Neural cell (in vitro differentiated cells): ENCODE measurements at regions not wholly inside any gene's neighbourhood (a gene's known extent, or its start where the extent isn't known, plus 50 kb on each side); places are given as distances from the start of the nearest gene placed in this dataset.

Experiments
- H2AFZ ChIP-seq: fragments of 200-600, 300-800 bp; sonication (generic), shearing (Covaris generic); 2 replicates; pipeline ENCODE4 v1.6.0; 2014; ENCODE audit warnings: low read depth, mild to moderate bottlenecking, antibody characterized with exemption, low read length, moderate library complexity
- H3F3A ChIP-seq: fragments of 200-600 bp; shearing (Covaris generic); 2 replicates; pipeline ENCODE4 v1.6.1; 2016; ENCODE audit warnings: mild to moderate bottlenecking, moderate library complexity, mixed read lengths, antibody characterized with exemption, low read length; ENCODE audit not compliant: insufficient read depth, poor library complexity, severe bottlenecking
- H3K27ac ChIP-seq: fragments of 200-600, 300-800 bp; sonication (generic), shearing (Covaris generic); 2 replicates; pipeline ENCODE4 v1.5.1; 2014; ENCODE audit warnings: mild to moderate bottlenecking, low read length, moderate library complexity
- H3K27me3 ChIP-seq: fragments of 300-800, 200-600 bp; sonication (generic), shearing (Covaris generic); 2 replicates; pipeline ENCODE4 v1.6.0; 2014; ENCODE audit warnings: mild to moderate bottlenecking, low read depth, low read length, moderate library complexity; ENCODE audit not compliant: insufficient read depth
- H3K36me3 ChIP-seq: fragments of 300-800, 200-600 bp; sonication (generic), shearing (Covaris generic); 2 replicates; pipeline ENCODE4 v1.5.1; 2014; ENCODE audit warnings: mild to moderate bottlenecking, antibody characterized with exemption, low read length, moderate library complexity; ENCODE audit not compliant: insufficient read depth
- H3K4me2 ChIP-seq: fragments of 300-800, 200-600 bp; sonication (generic), shearing (Covaris generic); 2 replicates; pipeline ENCODE4 v1.6.0; 2014; ENCODE audit warnings: mild to moderate bottlenecking, low read length
- H3K4me3 ChIP-seq: fragments of 300-800, 200-600 bp; sonication (generic), shearing (Covaris generic); 2 replicates; pipeline ENCODE4 v1.5.1; 2014; ENCODE audit warnings: mild to moderate bottlenecking, low read length, moderate library complexity
- H3K79me2 ChIP-seq: fragments of 200-600 bp; shearing (Covaris generic); replicated peaks from 2 replicates; pipeline ENCODE4 v1.6.0; 2014; ENCODE audit warnings: mild to moderate bottlenecking, low read length, moderate library complexity; ENCODE audit not compliant: insufficient read depth
- H3K9ac ChIP-seq: fragments of 300-800, 200-600 bp; sonication (generic), shearing (Covaris generic); 2 replicates; pipeline ENCODE4 v1.6.1; 2016; ENCODE audit warnings: mild to moderate bottlenecking, low read length, mixed read lengths
- H3K9me2 ChIP-seq: fragments of 200-600 bp; shearing (Covaris generic); 2 replicates; pipeline ENCODE4 v1.6.1; 2016; ENCODE audit warnings: mild to moderate bottlenecking, low read length, mixed read lengths; ENCODE audit not compliant: insufficient read depth
- H3K9me3 ChIP-seq: fragments of 200-600, 300-800 bp; sonication (generic), shearing (Covaris generic); 2 replicates; pipeline ENCODE4 v1.6.1; 2016; ENCODE audit warnings: mild to moderate bottlenecking, mixed run types, low read length, moderate library complexity, mixed read lengths
- H4K20me1 ChIP-seq: fragments of 200-600 bp; shearing (Covaris generic); 2 replicates; pipeline ENCODE4 v1.6.1; 2016; ENCODE audit warnings: mild to moderate bottlenecking, mixed run types; ENCODE audit not compliant: insufficient read depth
- CTCF ChIP-seq: fragments of 450-650 bp; IDR thresholded peaks from 2 replicates; pipeline ENCODE4 v1.5.1; 2014; ENCODE audit warnings: antibody characterized with exemption, mild to moderate bottlenecking, moderate library complexity; ENCODE audit not compliant: poor library complexity, severe bottlenecking
- EP300 ChIP-seq: fragments of 450-650 bp; conservative IDR thresholded peaks from 2 replicates; pipeline ENCODE4 v1.6.1; 2014; ENCODE audit warnings: antibody characterized with exemption, mild to moderate bottlenecking, moderate library complexity; ENCODE audit not compliant: poor library complexity, severe bottlenecking
- EZH2 ChIP-seq: fragments of 200-600, 300-800 bp; shearing (Covaris generic), sonication (generic); IDR thresholded peaks from 2 replicates; pipeline ENCODE4 v1.6.1; 2014; ENCODE audit warnings: antibody characterized with exemption, low read length, borderline replicate concordance, mild to moderate bottlenecking; ENCODE audit not compliant: insufficient read depth, poor library complexity, severe bottlenecking
- MXI1 ChIP-seq: fragments of 450-650 bp; conservative IDR thresholded peaks from 2 replicates; pipeline ENCODE4 v1.6.1; 2014; ENCODE audit warnings: antibody characterized with exemption, mild to moderate bottlenecking; ENCODE audit not compliant: poor library complexity, severe bottlenecking
- POLR2AphosphoS5 ChIP-seq: IDR thresholded peaks from 2 replicates; pipeline ENCODE4 v1.6.1; 2012
- RAD21 ChIP-seq: fragments of 450-650 bp; conservative IDR thresholded peaks from 2 replicates; pipeline ENCODE4 v1.6.1; 2014; ENCODE audit warnings: antibody characterized with exemption, mild to moderate bottlenecking, moderate library complexity
- REST ChIP-seq: IDR thresholded peaks from 2 replicates; pipeline ENCODE4 v1.6.1; 2012; ENCODE audit warnings: borderline replicate concordance
- SMC3 ChIP-seq: fragments of 450-650 bp; conservative IDR thresholded peaks from 2 replicates; pipeline ENCODE4 v1.6.1; 2014; ENCODE audit warnings: antibody characterized with exemption, mild to moderate bottlenecking, moderate library complexity; ENCODE audit not compliant: poor library complexity
- TAF1 ChIP-seq: IDR thresholded peaks from 2 replicates; pipeline ENCODE4 v1.6.1; 2012; ENCODE audit warnings: low read depth

- no peak overlapping the region for H2AFZ ChIP-seq
These were observed 1587.9 kb upstream of the ADGRL3 start for GRCh38 chr4:59612235-59612634.

GRCh38 chr4:59615316-59615715, 1584.8 kb upstream of the ADGRL3 start:
- no peaks in the 10 kb centered on the region for H3F3A ChIP-seq
- H4K20me1 ChIP-seq, result no peaks in the 10 kb centered on the region
- H2AFZ ChIP-seq, result no peak overlapping the region
- no peak overlapping the region for H3K9ac ChIP-seq
- H3K79me2 ChIP-seq, result no peaks in the 10 kb centered on the region
- no peaks in the 10 kb centered on the region for H3K9me3 ChIP-seq
- no peak overlapping the region for H3K27ac ChIP-seq
- H3K9me2 ChIP-seq, result no peaks in the 10 kb centered on the region
- no peak overlapping the region for H3K4me3 ChIP-seq
- H3K36me3 ChIP-seq, result no peaks in the 10 kb centered on the region
- TF ChIP-seq TAF1 (no peak), EZH2 (no peak), RAD21 (no peak), SMC3 (no peak), CTCF (no peak), REST (no peak), POLR2AphosphoS5 (no peak)
- H3K27me3 ChIP-seq, result no peaks in the 10 kb centered on the region
- H3K4me2 ChIP-seq, result no peak overlapping the region

More at GRCh38 chr4:59612235-59612634, 1587.9 kb upstream of the ADGRL3 start:
- no peaks in the 10 kb centered on the region for H3K9me3 ChIP-seq
- no peak overlapping the region for H3K4me2 ChIP-seq
- H4K20me1 ChIP-seq, result no peaks in the 10 kb centered on the region
- H3K79me2 ChIP-seq, result no peaks in the 10 kb centered on the region
- TF ChIP-seq REST, result no peak
- TF ChIP-seq EP300, result no peak
- no peak for TF ChIP-seq EZH2
- TF ChIP-seq MXI1, result no peak
- TF ChIP-seq SMC3, result no peak
- no peak for TF ChIP-seq TAF1
- H3K9ac ChIP-seq, result no peak overlapping the region
- no peak overlapping the region for H3K27ac ChIP-seq
- H3F3A ChIP-seq, result no peaks in the 10 kb centered on the region
- H3K4me3 ChIP-seq, result no peak overlapping the region
- no peaks in the 10 kb centered on the region for H3K36me3 ChIP-seq
- no peaks in the 10 kb centered on the region for H3K27me3 ChIP-seq
- no peaks in the 10 kb centered on the region for H3K9me2 ChIP-seq
